ENCODE measurements at regions not wholly inside any gene's neighbourhood (a gene's known extent, or its start where the extent isn't known, plus 50 kb on each side); places are given as distances from the start of the nearest gene placed in this dataset.

DNA sequence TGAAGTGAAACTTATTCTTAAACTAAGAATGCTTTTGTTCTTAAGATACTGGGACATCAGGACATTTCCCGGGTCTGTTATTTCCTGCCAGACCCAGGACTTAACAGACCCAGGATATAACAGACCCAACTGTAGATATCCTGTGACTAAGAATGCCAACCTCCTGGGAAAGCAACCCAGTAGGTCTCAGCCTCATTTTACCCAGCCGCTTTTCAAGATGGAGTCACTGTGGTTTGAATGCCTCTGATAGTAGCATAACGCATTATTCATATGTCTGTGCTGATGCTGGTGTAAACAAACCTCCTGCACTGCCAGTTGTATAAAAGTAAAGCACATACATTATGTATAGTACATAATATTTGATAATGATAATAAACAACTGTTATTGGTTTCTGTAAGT is 185.8 kb upstream of the GPRIN3 start:
- TF ChIP-seq CTBP1 (IDR thresholded peaks at IDR 0.05; ENCODE audit: borderline replicate concordance) = no peak
- TF ChIP-seq L3MBTL2 (conservative IDR thresholded peaks at IDR 0.05) = no peak
- no peak for TF ChIP-seq TARDBP (IDR thresholded peaks at IDR 0.05)
- no peak for TF ChIP-seq FOXM1 (IDR thresholded peaks at IDR 0.05; ENCODE audit: borderline replicate concordance)
